Sigmoid colon (tissue), 6 donors: ENCODE measurements at regions not wholly inside any gene's neighbourhood (a gene's known extent, or its start where the extent isn't known, plus 50 kb on each side); places are given as distances from the start of the nearest gene placed in this dataset.

Experiments used
- DNase-seq: peaks from one replicate; pipeline ENCODE4 v3.0.0-alpha.2; 2019
- H3K27ac ChIP-seq, 4 donors: fragments of 200-600 bp; sonication (generic); one replicate each; pipeline ENCODE4 v1.5.1; 2016 to 2019; ENCODE audit warnings: mild to moderate bottlenecking in 1 of 4
- H3K27me3 ChIP-seq, 3 donors: fragments of 200-600 bp; sonication (generic); one replicate each; pipeline ENCODE4 v1.5.1; 2019; ENCODE audit warnings: mild to moderate bottlenecking in 1 of 3
- H3K36me3 ChIP-seq, 4 donors: fragments of 200-600 bp; sonication (generic); one replicate each; pipeline ENCODE4 v1.5.1; 2016 to 2019
- H3K4me1 ChIP-seq, 4 donors: fragments of 200-600 bp; sonication (generic); one replicate each; pipeline ENCODE4 v1.5.1; 2017 to 2019
- H3K4me3 ChIP-seq, 4 donors: fragments of 200-600 bp; sonication (generic); one replicate each; pipeline ENCODE4 v1.5.1; 2017 to 2019; ENCODE audit warnings: mild to moderate bottlenecking in 2 of 4, moderate library complexity in 1 of 4
- H3K9me3 ChIP-seq, 4 donors: fragments of 200-600 bp in 3 of 4; sonication (generic) in 3 of 4; one replicate each; pipeline versions ENCODE4 v1.5.1 to v1.6.1; 2013 to 2019
- EP300 ChIP-seq, 4 donors: sonication (generic); formaldehyde crosslinking; IDR thresholded peaks; one replicate each; pipeline ENCODE4 v1.6.1; 2017; ENCODE audit warnings: antibody characterized with exemption in 4 of 4
- POLR2A ChIP-seq, 2 donors: fragments of 450-650 bp; IDR thresholded peaks; one replicate each; pipeline ENCODE4 v1.6.1; 2016; ENCODE audit warnings: antibody characterized with exemption in 2 of 2, mild to moderate bottlenecking in 2 of 2, moderate library complexity in 2 of 2
- POLR2AphosphoS5 ChIP-seq, 4 donors: sonication (generic); formaldehyde crosslinking; IDR thresholded peaks; one replicate each; pipeline ENCODE4 v1.6.1; 2017; ENCODE audit warnings: antibody characterized with exemption in 4 of 4
- WGBS, 2 donors: extraction: QIAGEN DNeasy Blood & Tissue Kit; methylation state at CpG; one replicate each; pipeline ENCODE4 v1.1.7; 2013; 5-methylcytosine and 5-hydroxymethylcytosine counted together
- intact Hi-C: fragments of 100-400 bp; cut with DNase I; formaldehyde crosslinking; loops from one replicate; pipeline ENCODE4 v1.15.1; 2023
- TF ChIP-seq, protein P1 (sequence below), 4 experiments: fragments of 450-650 bp in 3 of 4; fragments of 200-600 bp in 1 of 4; IDR thresholded peaks; one replicate each; pipeline ENCODE4 v1.5.1; 2016 to 2019; ENCODE audit warnings: antibody characterized with exemption in 4 of 4, mild to moderate bottlenecking in 3 of 4, moderate library complexity in 2 of 4
- donor health status: healthy with polysubstance abuse.
- donor health status: healthy.

DNA sequence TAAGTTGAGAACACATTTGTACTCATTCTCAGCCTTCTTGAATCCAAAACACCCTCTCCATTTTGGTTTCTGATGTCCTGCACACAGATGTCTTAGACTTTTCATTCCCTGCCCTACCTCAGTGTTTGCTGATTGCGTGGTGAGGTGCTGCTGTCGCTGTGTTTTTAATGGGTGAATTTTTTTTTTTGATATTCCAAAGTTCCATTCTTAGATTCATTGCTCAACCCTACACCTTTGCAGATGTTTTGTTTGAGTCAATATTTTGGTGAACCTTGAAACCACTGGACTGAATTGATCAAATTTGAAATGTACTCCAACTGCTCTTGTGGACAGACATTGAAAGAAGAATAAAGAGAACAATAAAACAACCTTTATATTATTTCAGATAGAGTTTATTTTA lies 130.4 kb upstream of the DSEL start:
- Histone ChIP-seq H3K4me1 (no peaks in the 10 kb centered on the region), H3K27ac (no peak overlapping the region), H3K9me3 (no peaks in the 10 kb centered on the region), H3K4me3 (no peak overlapping the region), H3K27me3 (no peaks in the 10 kb centered on the region), H3K36me3 (no peaks in the 10 kb centered on the region)
- intact Hi-C loops: no loop called here
- WGBS, 2 donors: 66 to 80% methylated on average over 2 of the region's 2 CpGs
- TF ChIP-seq POLR2AphosphoS5 (IDR thresholded peaks at IDR 0.05) (no peak), EP300 (IDR thresholded peaks at IDR 0.05) (no peak), POLR2A (IDR thresholded peaks at IDR 0.05) (no peak)
- TF ChIP-seq, protein P1, sequence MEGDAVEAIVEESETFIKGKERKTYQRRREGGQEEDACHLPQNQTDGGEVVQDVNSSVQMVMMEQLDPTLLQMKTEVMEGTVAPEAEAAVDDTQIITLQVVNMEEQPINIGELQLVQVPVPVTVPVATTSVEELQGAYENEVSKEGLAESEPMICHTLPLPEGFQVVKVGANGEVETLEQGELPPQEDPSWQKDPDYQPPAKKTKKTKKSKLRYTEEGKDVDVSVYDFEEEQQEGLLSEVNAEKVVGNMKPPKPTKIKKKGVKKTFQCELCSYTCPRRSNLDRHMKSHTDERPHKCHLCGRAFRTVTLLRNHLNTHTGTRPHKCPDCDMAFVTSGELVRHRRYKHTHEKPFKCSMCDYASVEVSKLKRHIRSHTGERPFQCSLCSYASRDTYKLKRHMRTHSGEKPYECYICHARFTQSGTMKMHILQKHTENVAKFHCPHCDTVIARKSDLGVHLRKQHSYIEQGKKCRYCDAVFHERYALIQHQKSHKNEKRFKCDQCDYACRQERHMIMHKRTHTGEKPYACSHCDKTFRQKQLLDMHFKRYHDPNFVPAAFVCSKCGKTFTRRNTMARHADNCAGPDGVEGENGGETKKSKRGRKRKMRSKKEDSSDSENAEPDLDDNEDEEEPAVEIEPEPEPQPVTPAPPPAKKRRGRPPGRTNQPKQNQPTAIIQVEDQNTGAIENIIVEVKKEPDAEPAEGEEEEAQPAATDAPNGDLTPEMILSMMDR (IDR thresholded peaks at IDR 0.05): no peak
- DNase-seq: no peak

DNA sequence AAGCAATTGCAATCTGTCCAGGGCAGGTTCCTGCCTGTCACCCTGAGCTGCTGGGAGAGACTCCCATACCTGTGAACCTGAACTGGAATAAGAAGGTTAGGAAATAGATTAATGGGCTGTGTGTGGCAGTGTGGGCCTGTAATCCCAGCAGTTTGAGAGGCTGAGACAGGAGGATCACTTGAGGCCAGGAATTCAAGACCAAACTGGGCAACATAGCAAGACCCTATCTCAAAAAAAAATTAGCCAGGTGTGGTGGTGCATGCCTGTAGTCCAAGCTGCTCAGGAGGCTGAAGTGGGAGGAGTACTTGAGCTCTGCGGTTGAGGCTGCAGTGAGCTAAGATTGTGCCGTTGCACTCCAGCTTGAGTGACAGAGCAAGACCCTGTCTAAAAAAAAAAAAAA lies 127.7 kb upstream of the DSEL start:
- Histone ChIP-seq H3K9me3 (no peaks in the 10 kb centered on the region), H3K27me3 (no peaks in the 10 kb centered on the region), H3K36me3 (no peaks in the 10 kb centered on the region), H3K4me1 (no peaks in the 10 kb centered on the region), H3K4me3 (no peak overlapping the region), H3K27ac (no peak overlapping the region)
- WGBS, 2 donors: 92 to 97% methylated on average over 2 of the region's 2 CpGs
- TF ChIP-seq POLR2A (IDR thresholded peaks at IDR 0.05) (no peak), POLR2AphosphoS5 (IDR thresholded peaks at IDR 0.05) (no peak), EP300 (IDR thresholded peaks at IDR 0.05) (no peak)
- TF ChIP-seq, protein P1 (IDR thresholded peaks at IDR 0.05): no peak
- DNase-seq: no peak
- intact Hi-C loops: no loop called here

DNA sequence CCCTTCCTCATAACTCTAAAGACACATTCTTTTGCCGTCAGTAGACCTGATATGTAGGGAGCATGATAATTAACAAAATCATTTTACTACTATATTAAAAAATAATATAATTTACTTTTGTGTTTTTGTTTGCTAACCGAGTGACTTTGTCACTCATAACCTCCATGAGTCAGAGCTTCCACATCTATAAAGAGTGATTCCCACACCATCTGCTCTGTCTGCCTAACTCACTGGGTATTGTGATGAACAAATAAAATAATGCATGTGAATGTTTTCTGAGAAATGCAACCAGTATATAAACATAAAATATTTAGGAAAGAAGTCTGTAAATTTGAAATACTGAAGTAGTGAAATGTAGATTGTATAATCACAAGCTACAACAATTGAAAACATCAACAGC lies 123.4 kb upstream of the DSEL start:
- intact Hi-C loops: no loop called here
- Histone ChIP-seq H3K4me3 (no peak overlapping the region), H3K4me1 (no peaks in the 10 kb centered on the region), H3K27ac (no peak overlapping the region), H3K9me3 (no peaks in the 10 kb centered on the region), H3K27me3 (no peaks in the 10 kb centered on the region), H3K36me3 (no peaks in the 10 kb centered on the region)
- 61 to 81% methylated on average over 2 of the region's 2 CpGs for WGBS, 2 donors
- DNase-seq: no peak
- no peak for TF ChIP-seq POLR2AphosphoS5 (IDR thresholded peaks at IDR 0.05)

DNA sequence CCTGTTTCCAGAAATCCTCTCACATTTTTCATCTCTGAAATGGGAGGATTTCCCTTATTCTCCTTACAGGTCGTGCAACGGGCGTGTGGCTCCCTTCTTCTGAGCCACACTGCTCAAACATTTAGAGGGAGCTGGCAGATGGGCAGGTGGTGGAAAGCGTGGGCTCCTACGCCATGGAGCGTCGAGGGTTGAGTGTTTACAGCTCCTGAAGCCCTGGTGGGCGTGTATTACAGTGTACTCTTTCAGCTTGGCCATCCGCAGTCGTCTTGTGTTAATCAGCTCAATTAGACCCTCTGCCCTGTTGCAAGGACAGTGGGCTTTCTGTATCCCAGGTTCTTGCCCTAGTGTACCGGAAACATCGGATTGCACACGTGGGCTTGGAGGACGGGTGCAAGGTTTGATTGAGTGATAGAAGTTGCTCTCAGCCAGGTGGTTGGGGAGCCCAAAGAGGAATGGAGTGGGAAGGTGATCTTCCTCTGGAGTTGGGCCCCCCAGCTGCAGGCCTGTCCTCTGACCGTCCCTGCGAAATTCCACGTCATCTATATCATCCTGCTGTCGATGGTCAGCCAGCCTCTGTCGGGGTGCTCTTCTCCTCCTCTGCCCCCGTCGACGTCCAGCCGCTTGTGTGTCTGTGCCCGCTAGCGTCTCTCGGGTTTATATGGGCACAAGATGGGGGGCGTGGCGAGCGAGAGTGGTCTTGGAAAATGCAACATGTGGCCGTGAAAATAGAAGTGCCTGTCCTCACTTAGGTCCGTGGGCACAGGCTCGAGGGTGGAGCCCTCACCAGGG lies 120.3 kb upstream of the DSEL start:
- TF ChIP-seq, protein P1 (IDR thresholded peaks at IDR 0.05): no peak
- no peak for TF ChIP-seq POLR2A (IDR thresholded peaks at IDR 0.05)
- TF ChIP-seq POLR2AphosphoS5 (IDR thresholded peaks at IDR 0.05): no peak
- TF ChIP-seq EP300 (IDR thresholded peaks at IDR 0.05): no peak
- H3K27ac ChIP-seq: no peak overlapping the region
- 87 to 91% methylated on average over 32 of the region's 32 CpGs for WGBS, 2 donors
- H3K4me3 ChIP-seq: no peak overlapping the region
- no peaks in the 10 kb centered on the region for H3K27me3 ChIP-seq
- no peaks in the 10 kb centered on the region for H3K9me3 ChIP-seq
- H3K36me3 ChIP-seq: no peaks in the 10 kb centered on the region
- no peaks in the 10 kb centered on the region for H3K4me1 ChIP-seq
- no peak for DNase-seq
- intact Hi-C loops: no loop called here

DNA sequence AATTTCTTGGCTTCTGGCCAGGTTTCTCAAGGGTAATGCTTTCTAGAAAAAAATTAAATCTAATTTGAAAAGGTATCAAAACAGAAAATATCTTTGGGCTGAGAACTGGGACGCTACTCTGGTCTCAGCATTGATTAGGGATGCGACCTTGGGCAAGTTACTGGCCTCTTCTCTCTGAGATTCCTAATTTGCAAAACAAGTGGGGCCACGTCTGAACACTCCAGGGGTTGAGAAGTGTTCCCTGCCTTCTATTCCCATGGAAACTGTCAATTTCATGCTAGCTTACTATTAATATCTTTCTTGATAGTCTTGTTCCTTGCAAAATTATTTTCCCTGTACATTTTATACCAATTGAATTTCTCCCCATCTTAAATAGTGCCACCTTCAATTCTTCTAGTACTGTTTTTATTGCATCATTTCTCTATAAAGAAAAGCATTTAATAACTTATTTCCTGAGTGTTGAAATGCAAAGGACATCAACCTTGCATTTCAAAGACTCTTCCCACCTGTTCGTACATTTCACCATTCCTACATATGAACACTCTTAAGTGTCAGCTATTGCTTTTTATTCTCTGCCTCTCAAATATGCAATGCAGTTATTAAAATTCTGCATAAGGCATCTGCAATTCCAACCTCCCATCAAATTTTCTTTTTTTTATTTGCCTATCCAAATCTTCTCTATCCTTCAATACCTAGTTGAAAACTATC lies 118.3 kb upstream of the DSEL start:
- Histone ChIP-seq H3K36me3 (no peaks in the 10 kb centered on the region), H3K4me1 (no peaks in the 10 kb centered on the region), H3K9me3 (no peaks in the 10 kb centered on the region), H3K4me3 (no peak overlapping the region), H3K27me3 (no peaks in the 10 kb centered on the region), H3K27ac (no peak overlapping the region)
- intact Hi-C loops: no loop called here
- 38 to 54% methylated on average over 4 of the region's 4 CpGs for WGBS, 2 donors
- DNase-seq: no peak
- TF ChIP-seq, protein P1 (IDR thresholded peaks at IDR 0.05): no peak
- TF ChIP-seq POLR2A (IDR thresholded peaks at IDR 0.05): no peak
- TF ChIP-seq EP300 (IDR thresholded peaks at IDR 0.05): no peak
- no peak for TF ChIP-seq POLR2AphosphoS5 (IDR thresholded peaks at IDR 0.05)
